ENCODE measurements at regions not wholly inside any gene's neighbourhood (a gene's known extent, or its start where the extent isn't known, plus 50 kb on each side); places are given as distances from the start of the nearest gene placed in this dataset.

DNA sequence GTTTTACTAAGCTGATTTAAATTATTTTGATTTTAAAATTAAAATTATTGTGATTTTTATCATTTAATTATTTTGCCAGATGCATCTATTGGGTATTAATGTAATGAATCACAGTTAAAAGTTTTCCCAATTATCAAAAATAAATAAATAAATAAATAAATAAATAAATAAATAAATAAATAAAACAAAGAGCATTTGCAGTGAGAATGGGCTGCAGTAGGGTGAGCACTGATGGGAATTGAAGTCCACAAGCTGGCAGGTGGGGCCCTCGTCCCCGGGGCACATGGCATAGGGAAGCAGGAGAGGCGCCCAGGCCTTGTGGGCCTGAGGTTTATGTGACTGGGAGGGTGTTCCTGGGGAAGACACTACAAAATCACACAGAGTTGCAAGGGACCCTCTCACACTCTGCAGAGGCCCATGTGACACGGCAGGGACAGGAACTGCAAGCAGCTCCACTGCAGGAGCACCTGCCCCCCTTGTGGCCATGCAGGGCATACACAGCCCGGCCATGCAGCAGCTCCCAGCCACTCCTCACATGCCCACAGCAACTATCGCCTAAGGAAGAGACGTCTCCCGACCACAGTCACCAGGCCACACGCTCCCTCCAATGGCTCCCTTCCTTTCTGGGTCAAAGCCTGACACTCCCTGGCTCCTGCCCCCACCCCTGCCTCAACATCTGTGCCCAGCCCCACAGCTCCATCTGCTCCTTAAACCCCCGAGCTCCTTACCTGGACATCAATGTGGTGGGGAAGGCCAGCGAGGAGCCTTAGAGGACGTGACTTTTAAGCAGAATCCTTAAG, 256.3 kb upstream of the SFSWAP start:
- Mint-ChIP-seq H3K27me3 (ENCODE audit: low read depth) (peaks cover 13% of the 10 kb centered on the region), H3K36me3 (ENCODE audit: low read depth) (no peaks in the 10 kb centered on the region), H3K27ac (no peak overlapping the region), H3K4me3 (no peak overlapping the region), H3K9me3 (no peaks in the 10 kb centered on the region), H3K4me1 (ENCODE audit: low read depth) (peaks cover 2% of the 10 kb centered on the region)

DNA sequence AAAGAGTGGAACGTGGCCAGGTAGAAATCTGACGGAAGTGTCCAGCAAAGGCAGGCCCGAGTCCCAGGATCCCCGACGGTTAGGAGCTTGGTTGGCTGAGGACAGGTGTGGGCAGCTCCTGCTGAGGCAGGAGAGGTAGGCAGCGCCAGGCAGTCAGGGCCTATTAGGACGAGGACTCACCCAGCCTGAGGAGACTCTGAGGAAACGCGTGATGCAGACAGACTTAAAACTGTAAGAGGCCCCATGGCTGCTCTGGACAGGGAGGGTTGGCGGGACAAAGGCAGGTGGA, 255.7 kb upstream of the SFSWAP start:
- Mint-ChIP-seq H3K4me1 (ENCODE audit: low read depth) (peaks cover 2% of the 10 kb centered on the region), H3K27ac (no peak overlapping the region), H3K36me3 (ENCODE audit: low read depth) (no peaks in the 10 kb centered on the region), H3K9me3 (no peaks in the 10 kb centered on the region), H3K4me3 (no peak overlapping the region), H3K27me3 (ENCODE audit: low read depth) (peaks cover 13% of the 10 kb centered on the region)

DNA sequence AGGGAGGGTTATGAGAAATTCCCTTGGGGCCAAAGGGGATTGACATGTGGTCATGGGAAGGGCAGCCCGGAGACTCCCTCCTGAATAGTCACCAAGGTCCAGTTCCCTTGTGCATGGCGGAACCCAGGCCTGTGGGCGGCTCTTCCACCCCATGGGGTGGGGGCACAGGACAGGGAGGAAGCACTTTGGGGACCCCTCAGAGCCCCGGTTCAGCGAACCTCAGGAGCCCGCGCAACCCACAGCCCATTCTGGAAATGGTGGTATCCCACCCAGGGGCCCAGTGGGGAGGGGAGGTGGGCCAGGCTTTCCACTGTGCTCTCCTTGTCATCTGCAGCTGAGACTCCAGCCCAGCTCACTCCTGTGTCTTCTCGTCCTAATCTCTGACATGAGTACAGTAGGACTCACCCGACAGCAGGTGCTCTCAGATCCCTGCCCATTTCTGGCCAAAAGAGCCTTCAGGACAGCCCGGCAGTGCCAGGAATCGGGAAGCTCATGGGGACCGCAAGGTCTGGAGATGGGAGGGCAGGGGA, 255.2 kb upstream of the SFSWAP start:
- Mint-ChIP-seq H3K27me3 (ENCODE audit: low read depth) (peaks cover 13% of the 10 kb centered on the region), H3K27ac (no peak overlapping the region), H3K4me1 (ENCODE audit: low read depth) (peaks cover 2% of the 10 kb centered on the region), H3K4me3 (no peak overlapping the region), H3K36me3 (ENCODE audit: low read depth) (no peaks in the 10 kb centered on the region), H3K9me3 (no peaks in the 10 kb centered on the region)

DNA sequence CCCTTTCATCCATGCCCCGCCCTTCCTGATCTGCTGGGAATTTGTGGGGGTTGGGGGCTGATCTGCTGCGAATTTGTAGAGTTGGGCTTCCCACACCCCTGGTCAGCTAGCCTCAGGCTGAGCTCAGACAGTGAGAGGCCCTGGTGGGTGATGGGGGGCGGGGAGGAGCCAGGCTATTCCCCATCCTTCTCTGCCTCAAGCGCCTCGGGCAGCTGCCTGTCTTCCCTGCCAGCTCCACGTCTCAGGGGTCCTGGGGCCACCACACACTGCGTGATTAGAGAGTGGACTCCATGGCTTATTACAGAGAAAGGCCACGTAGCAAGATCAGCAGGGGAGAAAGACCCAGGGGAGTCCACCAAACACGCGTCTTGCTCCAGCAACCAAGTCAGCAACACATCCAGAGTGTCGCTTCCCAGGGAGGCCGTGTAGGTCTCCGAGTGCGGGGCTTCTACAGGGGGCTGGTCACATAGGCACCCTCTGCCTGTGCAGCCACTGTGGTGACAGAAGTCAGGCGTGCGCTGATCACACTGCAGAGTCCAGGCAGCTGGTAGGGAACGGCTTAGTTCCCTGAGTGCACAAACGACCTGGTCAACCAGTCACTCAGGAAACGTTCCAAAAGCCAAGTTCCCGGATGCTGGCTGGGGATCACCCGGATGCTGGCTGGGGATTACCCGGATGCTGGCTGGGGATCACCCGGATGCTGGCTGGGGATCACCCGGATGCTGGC, 254.4 kb upstream of the SFSWAP start:
- H3K4me1 Mint-ChIP-seq (ENCODE audit: low read depth), result peaks cover 2% of the 10 kb centered on the region
- no peaks in the 10 kb centered on the region for H3K9me3 Mint-ChIP-seq
- H3K36me3 Mint-ChIP-seq (ENCODE audit: low read depth), result no peaks in the 10 kb centered on the region
- peaks cover 9% of the 10 kb centered on the region for H3K27me3 Mint-ChIP-seq (ENCODE audit: low read depth)
- no peak overlapping the region for H3K4me3 Mint-ChIP-seq
- no peak overlapping the region for H3K27ac Mint-ChIP-seq

DNA sequence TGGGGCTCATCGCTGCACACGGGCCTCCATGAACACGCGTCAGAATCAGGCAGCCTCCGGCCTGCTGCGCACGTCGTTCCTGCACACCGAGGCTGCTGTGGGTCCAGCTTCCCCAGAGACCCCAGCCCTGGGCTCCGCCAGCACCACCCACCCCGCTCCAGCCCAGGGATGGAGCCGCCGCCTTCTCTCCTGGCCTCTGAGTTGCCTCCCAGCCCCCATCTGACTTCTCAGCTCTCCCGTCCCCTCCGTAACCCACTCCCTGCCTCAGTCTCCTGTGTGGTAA, 253.9 kb upstream of the SFSWAP start:
- Mint-ChIP-seq H3K27ac (no peak overlapping the region), H3K9me3 (no peaks in the 10 kb centered on the region), H3K4me1 (ENCODE audit: low read depth) (peaks cover 2% of the 10 kb centered on the region), H3K36me3 (ENCODE audit: low read depth) (no peaks in the 10 kb centered on the region), H3K4me3 (no peak overlapping the region), H3K27me3 (ENCODE audit: low read depth) (peaks cover 6% of the 10 kb centered on the region)

DNA sequence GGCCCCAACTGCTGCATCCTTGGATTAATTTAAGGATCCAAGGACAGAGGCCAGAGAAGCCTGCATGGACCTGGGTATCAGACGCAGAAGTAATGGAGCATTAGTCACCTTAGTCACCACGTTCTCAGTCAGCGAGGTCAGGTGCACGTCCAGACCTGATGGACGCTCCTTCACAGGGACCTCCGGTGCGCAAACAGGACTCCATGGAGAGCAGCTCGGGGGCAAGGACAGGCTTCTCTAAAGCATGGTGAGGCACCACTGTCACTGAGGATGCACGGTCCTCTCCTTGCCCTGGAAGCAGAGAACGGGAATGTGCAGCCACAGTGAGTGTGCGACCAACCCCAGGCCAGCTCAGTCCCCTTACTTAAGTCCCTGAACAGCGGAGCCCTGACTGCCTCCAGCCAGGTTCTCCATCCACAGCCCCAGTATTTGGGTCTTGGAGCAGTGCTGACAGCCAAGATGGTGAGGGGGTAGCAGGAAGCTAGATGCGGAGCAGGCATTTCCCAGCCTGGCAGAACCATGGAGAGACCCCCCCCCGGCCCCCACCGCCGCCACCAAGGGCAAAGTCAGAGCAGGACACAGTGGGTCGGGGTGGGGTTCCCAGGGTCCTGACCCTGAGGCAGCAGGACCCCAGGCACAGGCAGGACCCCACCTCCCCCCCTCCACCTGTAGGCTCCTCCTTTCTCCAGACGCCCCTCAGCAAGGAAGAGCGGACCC, 253.4 kb upstream of the SFSWAP start:
- H3K4me3 Mint-ChIP-seq, result no peak overlapping the region
- H3K4me1 Mint-ChIP-seq (ENCODE audit: low read depth), result peaks cover 2% of the 10 kb centered on the region
- peaks cover 3% of the 10 kb centered on the region for H3K27me3 Mint-ChIP-seq (ENCODE audit: low read depth)
- H3K27ac Mint-ChIP-seq, result no peak overlapping the region
- no peaks in the 10 kb centered on the region for H3K36me3 Mint-ChIP-seq (ENCODE audit: low read depth)
- H3K9me3 Mint-ChIP-seq, result no peaks in the 10 kb centered on the region

DNA sequence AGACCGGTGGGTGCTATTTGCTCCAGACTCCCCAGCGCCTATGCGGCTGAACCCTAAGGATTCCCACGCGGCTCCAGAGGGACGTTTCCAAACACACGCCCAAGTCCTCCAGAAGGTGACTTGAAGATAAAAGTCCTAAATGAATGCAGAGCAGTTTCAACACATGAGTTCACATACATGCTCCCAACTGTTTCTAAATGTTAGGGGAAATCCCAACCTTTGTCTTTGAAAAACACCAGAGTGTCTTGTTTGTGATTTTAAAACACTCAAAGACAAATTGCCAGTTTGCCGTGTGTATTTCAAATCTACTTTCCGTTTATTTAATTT, 252.9 kb upstream of the SFSWAP start:
- no peaks in the 10 kb centered on the region for H3K4me1 Mint-ChIP-seq (ENCODE audit: low read depth)
- H3K36me3 Mint-ChIP-seq (ENCODE audit: low read depth), result no peaks in the 10 kb centered on the region
- H3K9me3 Mint-ChIP-seq, result no peaks in the 10 kb centered on the region
- H3K27ac Mint-ChIP-seq, result no peak overlapping the region
- no peaks in the 10 kb centered on the region for H3K27me3 Mint-ChIP-seq (ENCODE audit: low read depth)
- H3K4me3 Mint-ChIP-seq, result no peak overlapping the region

DNA sequence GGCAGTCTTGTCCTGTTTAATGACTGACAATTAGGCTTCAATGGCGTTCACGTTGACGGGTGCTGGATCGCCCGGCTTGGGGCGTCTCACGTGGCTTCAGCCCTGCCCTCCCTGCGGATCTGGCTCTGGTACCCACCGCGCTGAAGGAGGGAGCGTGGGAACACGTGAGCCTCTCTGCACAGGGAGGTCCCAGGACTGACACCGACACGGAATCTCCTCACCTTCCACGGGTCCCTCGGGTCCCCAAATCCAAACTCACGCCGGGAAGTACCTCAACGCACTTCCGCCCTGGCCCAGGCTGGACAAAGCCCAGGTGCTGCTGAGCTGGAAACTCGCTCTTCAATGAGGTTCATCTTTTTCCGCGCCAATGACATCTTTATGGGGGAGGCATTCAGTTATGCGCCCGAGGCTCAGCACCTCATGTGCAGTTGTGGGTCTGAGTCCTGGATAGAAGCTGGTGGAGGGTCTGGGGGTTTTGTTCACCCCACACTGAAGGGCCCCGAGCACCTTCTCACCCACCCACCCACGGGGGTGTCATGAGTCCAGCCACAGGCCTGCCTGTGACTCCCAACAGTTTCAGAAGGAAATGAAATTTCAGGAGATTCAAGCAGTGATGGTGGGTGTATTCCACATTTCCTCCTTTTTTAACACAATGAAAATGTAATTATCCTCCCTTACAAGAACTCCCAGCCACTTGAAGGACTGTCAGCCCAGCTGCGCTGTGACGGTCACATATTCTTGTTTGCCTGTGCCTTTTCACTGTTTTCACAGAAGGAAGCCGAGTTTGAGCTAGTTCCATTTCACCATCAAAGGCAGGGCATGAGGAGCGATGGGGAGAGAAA, 251.7 kb upstream of the SFSWAP start:
- Mint-ChIP-seq H3K27me3 (ENCODE audit: low read depth) (no peaks in the 10 kb centered on the region), H3K36me3 (ENCODE audit: low read depth) (no peaks in the 10 kb centered on the region), H3K27ac (no peak overlapping the region), H3K4me1 (ENCODE audit: low read depth) (no peaks in the 10 kb centered on the region), H3K4me3 (no peak overlapping the region), H3K9me3 (no peaks in the 10 kb centered on the region)

DNA sequence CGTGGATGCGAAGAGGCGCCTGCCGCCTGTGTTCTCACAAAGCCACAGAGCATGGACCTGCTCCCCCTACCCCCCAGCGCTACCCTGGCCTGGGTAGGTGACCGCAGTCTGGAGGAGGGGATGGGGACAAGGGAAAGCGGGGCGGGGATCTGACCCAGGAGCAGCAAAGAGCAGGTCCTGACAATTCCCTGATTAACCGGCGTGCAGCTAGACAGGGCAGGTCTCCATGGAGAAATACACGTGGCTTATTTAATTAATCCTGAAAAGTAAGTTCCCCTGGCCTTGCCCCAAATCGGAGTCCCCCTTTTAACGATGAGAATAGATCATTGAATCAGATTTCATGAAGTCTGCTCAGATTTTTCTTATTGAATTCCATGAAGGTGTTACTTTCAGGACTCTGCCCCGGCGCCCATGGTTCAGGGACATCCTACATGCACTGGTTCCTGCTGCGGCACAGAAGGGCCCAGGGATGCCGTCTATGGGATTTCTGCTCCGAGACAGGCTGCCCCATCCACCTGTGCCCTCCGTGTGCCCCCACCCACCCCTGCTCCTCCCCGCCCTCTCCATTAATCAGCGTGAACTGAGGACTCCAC, 251.0 kb upstream of the SFSWAP start:
- no peaks in the 10 kb centered on the region for H3K27me3 Mint-ChIP-seq (ENCODE audit: low read depth)
- no peaks in the 10 kb centered on the region for H3K4me1 Mint-ChIP-seq (ENCODE audit: low read depth)
- H3K36me3 Mint-ChIP-seq (ENCODE audit: low read depth), result no peaks in the 10 kb centered on the region
- H3K4me3 Mint-ChIP-seq, result no peak overlapping the region
- no peaks in the 10 kb centered on the region for H3K9me3 Mint-ChIP-seq
- H3K27ac Mint-ChIP-seq, result no peak overlapping the region

DNA sequence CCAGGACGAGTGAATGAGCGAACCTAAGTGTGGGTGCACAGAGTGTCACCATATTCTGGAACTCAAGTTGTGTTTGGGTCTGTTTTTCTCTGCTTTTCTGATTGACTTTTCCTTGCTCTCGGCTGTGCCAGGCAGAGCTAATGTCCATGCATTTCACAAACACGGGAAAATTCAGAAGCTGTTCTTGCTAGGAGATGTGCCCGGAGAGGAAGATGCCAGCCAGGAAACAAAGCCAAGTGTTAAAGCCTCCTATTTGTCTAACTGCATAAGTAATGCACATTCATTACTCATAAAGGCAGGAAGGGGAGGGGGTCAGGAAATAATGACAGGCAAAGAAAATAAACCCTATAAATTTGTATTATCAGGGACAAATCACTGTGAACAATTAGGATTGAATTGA, 250.4 kb upstream of the SFSWAP start:
- Mint-ChIP-seq H3K36me3 (ENCODE audit: low read depth) (no peaks in the 10 kb centered on the region), H3K27me3 (ENCODE audit: low read depth) (no peaks in the 10 kb centered on the region), H3K9me3 (no peaks in the 10 kb centered on the region), H3K4me3 (no peak overlapping the region), H3K27ac (no peak overlapping the region), H3K4me1 (ENCODE audit: low read depth) (no peaks in the 10 kb centered on the region)

DNA sequence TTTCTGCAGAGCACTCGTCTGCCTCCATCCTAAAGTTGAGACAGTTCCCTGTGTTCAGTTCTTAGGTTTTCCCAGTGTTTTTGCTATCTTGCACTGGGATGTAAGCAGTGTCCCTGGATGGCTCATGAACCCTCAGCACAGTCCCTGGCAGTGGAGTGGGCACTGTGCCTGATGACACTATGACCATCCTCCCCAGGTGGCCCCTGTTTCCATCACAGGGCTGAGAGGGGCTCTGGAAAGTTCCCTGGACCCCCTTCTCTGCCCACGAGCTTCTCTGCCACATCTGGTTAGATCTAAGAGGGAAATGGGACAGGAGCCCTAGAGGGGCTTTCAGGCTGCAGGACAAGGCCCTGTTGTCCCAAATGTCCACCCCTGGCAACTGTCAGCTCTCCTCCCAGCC, 249.8 kb upstream of the SFSWAP start:
- H3K9me3 Mint-ChIP-seq, result no peaks in the 10 kb centered on the region
- H3K27me3 Mint-ChIP-seq (ENCODE audit: low read depth), result no peaks in the 10 kb centered on the region
- no peaks in the 10 kb centered on the region for H3K36me3 Mint-ChIP-seq (ENCODE audit: low read depth)
- no peak overlapping the region for H3K4me3 Mint-ChIP-seq
- H3K4me1 Mint-ChIP-seq (ENCODE audit: low read depth), result no peaks in the 10 kb centered on the region
- no peak overlapping the region for H3K27ac Mint-ChIP-seq

DNA sequence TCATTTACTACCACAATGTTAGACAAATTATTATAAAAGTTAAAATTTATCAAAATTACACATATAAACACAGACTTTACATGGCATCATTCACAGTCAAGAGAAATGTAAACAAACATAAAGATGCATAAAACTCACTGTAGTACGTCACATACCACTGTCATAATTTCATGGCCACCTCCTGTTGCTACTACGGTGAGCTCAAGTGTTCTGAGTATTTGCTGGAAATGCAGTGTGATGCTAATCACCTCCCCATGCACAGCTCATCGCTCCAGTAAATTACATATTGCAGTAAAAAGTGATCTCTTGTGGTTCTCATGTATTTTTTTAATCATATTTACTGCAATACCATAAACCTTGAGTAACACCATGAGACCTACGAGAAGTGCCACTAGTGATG, 247.7 kb upstream of the SFSWAP start:
- H3K4me1 Mint-ChIP-seq (ENCODE audit: low read depth), result no peaks in the 10 kb centered on the region
- H3K4me3 Mint-ChIP-seq, result no peak overlapping the region
- no peaks in the 10 kb centered on the region for H3K9me3 Mint-ChIP-seq
- no peak overlapping the region for H3K27ac Mint-ChIP-seq
- no peaks in the 10 kb centered on the region for H3K36me3 Mint-ChIP-seq (ENCODE audit: low read depth)
- H3K27me3 Mint-ChIP-seq (ENCODE audit: low read depth), result no peaks in the 10 kb centered on the region

DNA sequence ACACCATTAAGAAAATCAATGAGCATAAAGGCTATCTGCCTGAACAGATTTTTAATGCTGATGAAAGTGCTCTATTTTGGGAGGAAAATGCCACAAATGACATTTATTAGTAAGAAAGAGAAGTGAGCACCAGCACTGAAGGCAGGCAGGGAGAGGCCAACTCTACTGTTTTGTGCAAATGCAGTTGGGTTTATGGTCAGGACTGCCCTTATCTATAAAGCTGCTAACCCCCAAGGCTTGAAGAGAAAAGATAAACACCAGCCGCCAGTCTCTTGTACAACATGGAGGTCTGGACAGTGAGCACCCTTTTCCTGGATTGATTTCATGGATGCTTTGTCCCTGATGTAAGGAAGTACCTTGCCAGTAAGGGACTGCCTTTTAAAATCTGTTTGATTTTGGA, 246.8 kb upstream of the SFSWAP start:
- no peaks in the 10 kb centered on the region for H3K9me3 Mint-ChIP-seq
- no peak overlapping the region for H3K27ac Mint-ChIP-seq
- no peaks in the 10 kb centered on the region for H3K27me3 Mint-ChIP-seq (ENCODE audit: low read depth)
- H3K4me1 Mint-ChIP-seq (ENCODE audit: low read depth), result no peaks in the 10 kb centered on the region
- H3K4me3 Mint-ChIP-seq, result no peak overlapping the region
- H3K36me3 Mint-ChIP-seq (ENCODE audit: low read depth), result no peaks in the 10 kb centered on the region

DNA sequence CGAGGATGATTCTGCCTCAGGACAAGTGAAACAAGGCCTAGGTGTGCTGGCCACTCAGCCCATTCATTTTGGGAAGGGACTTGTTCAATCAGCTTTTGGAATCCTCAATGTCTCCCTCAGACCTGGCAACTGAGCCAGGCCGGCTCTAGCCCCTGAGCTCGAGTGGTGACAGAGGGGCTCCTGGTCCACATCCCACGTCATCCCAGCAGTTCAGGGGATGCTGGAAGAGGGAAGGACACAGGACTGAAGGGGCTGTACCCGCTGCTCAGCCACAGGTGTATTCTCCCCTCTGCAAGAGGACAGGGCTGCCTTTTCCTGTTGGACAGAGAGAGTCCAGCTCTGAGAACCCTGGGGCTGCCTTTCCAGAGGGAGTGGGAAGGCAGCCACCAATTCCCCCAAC, 244.6 kb upstream of the SFSWAP start:
- Mint-ChIP-seq H3K4me1 (ENCODE audit: low read depth) (no peaks in the 10 kb centered on the region), H3K27me3 (ENCODE audit: low read depth) (no peaks in the 10 kb centered on the region), H3K4me3 (no peak overlapping the region), H3K36me3 (ENCODE audit: low read depth) (no peaks in the 10 kb centered on the region), H3K27ac (no peak overlapping the region), H3K9me3 (no peaks in the 10 kb centered on the region)

Data from T-helper 1 cell treated with Interleukin-12 subunit alpha and Interleukin-12 subunit beta and Interleukin-4 antibody, amounts not matched to agents 30 μg/mL and 1 μg/mL, for 36 hours (primary cell).